ENCODE measurements at regions not wholly inside any gene's neighbourhood (a gene's known extent, or its start where the extent isn't known, plus 50 kb on each side); places are given as distances from the start of the nearest gene placed in this dataset.
A peak's percentile ranks its signal among the peaks of the same experiment; 100 is the strongest.

DNA sequence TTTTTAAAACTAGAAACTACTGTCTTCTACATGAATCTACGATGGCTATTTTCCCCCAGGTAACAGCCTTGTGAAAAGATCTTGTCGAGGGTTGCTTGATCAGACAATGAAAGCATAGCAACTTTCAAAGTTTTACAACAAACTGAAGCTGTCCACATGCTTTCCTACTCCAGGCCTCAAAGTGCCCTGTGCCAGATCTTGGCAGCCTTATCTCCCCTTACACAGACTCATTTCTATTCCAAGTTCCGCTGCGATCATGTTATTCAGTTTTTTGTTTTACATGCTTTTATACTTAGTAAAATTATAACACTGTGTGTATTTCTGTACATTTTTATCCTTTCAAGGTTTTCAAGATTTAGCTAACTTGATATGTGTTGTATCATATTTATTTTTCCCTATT lies 661.7 kb upstream of the SORCS1 start:
- no peak for DNase-seq (ENCODE audit: extremely low spot score)
- ChIA-PET POLR2A (no interaction called here), CTCF (no interaction called here)
- TF ChIP-seq FOXM1 (IDR thresholded peaks at IDR 0.05; ENCODE audit: borderline replicate concordance) (no peak), NFRKB (IDR thresholded peaks at IDR 0.05) (no peak)

DNA sequence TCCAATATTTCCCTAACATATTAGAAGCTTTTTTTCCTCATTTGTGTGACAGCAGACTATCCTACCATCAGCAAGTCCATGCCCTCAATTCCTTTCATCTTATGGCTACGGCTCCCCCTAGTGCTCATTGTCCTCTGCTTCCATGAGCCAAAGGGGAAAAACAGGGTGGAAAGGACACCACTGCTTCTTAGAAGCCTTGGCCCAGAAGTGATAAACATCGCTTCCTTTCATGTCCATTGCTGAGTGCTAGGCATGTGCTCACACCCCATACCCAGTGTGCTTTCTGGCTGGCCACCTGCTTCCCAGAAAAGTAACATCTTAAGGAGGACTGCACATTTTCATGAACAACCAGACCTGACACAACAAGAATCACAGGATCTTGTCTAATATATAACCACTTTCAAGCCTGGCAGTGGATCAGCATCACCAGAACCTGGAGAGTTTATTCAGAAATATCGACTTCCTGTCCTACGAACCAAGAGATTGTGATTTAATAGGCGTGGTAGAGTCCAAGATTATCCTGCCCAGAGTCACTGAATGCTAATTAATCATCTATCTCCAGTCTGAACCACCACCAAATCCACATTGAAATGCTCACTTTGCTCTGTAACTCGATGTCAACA lies 650.5 kb upstream of the SORCS1 start:
- ChIA-PET CTCF (interaction anchor here (0.8 to 1.0 kb wide), 2 partner anchors 273 to 1109 kb away, joined by 3 to 4 read pairs; no protein-coding TSS in a partner anchor), POLR2A (no interaction called here)
- DNase-seq (ENCODE audit: extremely low spot score): peak; percentile 63
- no peak for TF ChIP-seq BHLHE40 (IDR thresholded peaks at IDR 0.05; ENCODE audit: borderline replicate concordance)
- TF ChIP-seq, protein P1, sequence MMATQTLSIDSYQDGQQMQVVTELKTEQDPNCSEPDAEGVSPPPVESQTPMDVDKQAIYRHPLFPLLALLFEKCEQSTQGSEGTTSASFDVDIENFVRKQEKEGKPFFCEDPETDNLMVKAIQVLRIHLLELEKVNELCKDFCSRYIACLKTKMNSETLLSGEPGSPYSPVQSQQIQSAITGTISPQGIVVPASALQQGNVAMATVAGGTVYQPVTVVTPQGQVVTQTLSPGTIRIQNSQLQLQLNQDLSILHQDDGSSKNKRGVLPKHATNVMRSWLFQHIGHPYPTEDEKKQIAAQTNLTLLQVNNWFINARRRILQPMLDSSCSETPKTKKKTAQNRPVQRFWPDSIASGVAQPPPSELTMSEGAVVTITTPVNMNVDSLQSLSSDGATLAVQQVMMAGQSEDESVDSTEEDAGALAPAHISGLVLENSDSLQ (IDR thresholded peaks at IDR 0.05): no peak

DNA sequence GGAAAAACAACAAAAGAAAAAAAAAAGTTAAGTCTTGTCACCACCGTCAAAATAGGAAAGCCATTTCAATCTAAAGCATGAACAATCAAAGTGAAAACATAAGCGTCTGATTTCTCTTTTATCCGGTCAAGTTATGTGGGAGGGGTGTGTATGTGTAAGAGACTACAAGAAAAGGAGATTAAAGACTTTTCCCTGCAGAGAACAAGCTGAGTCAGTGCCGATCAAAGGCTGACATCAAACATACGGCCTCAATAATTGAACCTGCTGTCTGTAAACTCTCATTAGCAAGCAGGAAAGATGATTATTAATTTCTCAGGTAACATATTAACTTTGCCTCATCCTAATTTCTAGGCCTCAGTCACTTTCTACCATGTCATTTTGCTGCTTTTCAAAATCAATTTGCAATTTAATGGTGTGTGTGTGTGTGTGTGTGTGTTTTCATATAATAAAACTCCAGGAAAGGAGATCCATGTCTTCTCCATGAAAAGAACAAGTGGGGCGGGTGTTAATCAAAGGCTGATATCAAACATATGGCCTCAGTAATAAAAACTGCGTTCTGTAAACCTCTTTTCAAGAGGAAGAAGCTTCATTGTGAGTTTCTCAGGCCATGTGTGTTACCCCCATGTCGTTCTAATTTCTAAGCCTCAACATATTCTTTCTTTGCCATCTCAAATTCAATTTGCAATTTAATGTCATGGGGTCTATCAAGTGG lies 649.1 kb upstream of the SORCS1 start:
- ChIA-PET CTCF (no interaction called here), POLR2A (no interaction called here)
- no peak for DNase-seq (ENCODE audit: extremely low spot score)
- no peak for TF ChIP-seq NFRKB (IDR thresholded peaks at IDR 0.05)

DNA sequence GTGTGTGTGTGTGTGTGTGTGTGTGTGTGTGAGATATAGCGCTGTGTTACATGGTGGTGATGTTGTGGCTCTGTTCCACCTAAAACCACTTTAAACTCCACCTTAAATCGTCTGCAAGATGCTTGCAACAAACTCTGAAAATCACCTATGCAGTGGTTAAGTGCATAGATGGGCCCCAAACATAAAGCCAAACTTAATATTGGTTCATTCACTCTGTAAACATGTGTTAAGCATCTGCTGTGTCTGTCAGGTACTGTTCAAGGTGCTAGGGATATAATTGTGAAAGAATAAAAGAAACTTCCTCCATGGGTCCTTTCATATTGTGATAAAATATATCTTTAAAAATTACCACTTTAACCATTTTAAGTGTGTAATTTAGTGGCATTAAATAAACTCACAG lies 645.4 kb upstream of the SORCS1 start:
- CTCF ChIA-PET: no interaction called here
- TF ChIP-seq FOXK2 (IDR thresholded peaks at IDR 0.05) (no peak), HDGF (IDR thresholded peaks at IDR 0.05; ENCODE audit: borderline replicate concordance) (no peak), CTBP1 (IDR thresholded peaks at IDR 0.05; ENCODE audit: borderline replicate concordance) (no peak), ELF4 (IDR thresholded peaks at IDR 0.05) (no peak), ZNF384 (IDR thresholded peaks at IDR 0.05) (no peak)
- DNase-seq (ENCODE audit: extremely low spot score): no peak
- POLR2A ChIA-PET: no interaction called here

DNA sequence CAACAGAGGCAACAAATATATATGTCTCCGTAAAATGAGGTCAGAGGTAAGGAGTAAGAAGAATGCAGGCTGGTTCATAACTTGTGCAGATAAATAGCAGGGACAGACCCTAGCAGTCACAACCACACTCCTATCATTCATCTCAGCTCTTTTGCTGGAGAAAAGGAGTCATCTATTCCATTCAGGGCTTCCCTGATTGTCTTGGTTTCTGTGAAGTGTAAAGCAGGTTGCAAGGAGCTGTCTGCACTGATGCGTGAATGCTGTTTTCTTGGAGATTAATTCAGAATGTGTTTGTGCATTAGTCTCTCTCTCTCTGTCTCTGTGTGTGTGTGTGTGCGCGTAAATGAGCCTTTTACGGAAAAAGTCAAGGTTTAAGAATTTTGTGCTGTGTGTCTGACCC lies 643.3 kb upstream of the SORCS1 start:
- POLR2A ChIA-PET: no interaction called here
- CTCF ChIA-PET: no interaction called here
- no peak for TF ChIP-seq FOXA1 (IDR thresholded peaks at IDR 0.05)
- TF ChIP-seq ARNT (IDR thresholded peaks at IDR 0.05): no peak
- TF ChIP-seq, protein P1 (IDR thresholded peaks at IDR 0.05): no peak
- TF ChIP-seq SP1 (IDR thresholded peaks at IDR 0.05): no peak
- no peak for TF ChIP-seq L3MBTL2 (conservative IDR thresholded peaks at IDR 0.05)
- TF ChIP-seq FOXK2 (IDR thresholded peaks at IDR 0.05): no peak
- TF ChIP-seq CTBP1 (IDR thresholded peaks at IDR 0.05; ENCODE audit: borderline replicate concordance): no peak
- no peak for TF ChIP-seq BHLHE40 (IDR thresholded peaks at IDR 0.05; ENCODE audit: borderline replicate concordance)
- no peak for TF ChIP-seq LEF1 (IDR thresholded peaks at IDR 0.05; ENCODE audit: borderline replicate concordance)
- no peak for TF ChIP-seq TARDBP (IDR thresholded peaks at IDR 0.05)
- no peak for TF ChIP-seq SUZ12 (IDR thresholded peaks at IDR 0.05)
- TF ChIP-seq HDGF (IDR thresholded peaks at IDR 0.05; ENCODE audit: borderline replicate concordance): no peak
- TF ChIP-seq NFRKB (IDR thresholded peaks at IDR 0.05): no peak
- TF ChIP-seq ELF4 (IDR thresholded peaks at IDR 0.05): no peak
- no peak for TF ChIP-seq FOXM1 (IDR thresholded peaks at IDR 0.05; ENCODE audit: borderline replicate concordance)
- no peak for TF ChIP-seq ZNF384 (IDR thresholded peaks at IDR 0.05)
- no peak for DNase-seq (ENCODE audit: extremely low spot score)

DNA sequence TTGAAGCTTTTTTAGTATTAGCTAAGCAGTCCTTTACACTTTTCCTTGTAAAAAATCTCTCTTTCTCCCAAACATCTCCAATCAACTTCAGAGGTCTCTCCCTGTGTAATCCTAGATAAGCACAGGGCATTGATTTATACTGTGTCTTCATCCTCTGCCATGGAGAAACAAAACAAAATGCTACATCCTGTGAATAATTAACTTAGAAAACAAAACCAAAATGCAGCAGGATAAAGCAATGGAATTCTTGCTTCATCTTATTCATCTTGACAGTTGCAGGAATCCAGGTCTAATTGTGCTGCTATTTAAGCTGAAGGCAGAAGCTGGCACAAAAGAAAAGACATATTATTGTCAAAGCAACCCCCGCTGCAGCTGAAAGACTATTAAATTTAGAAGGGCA lies 641.5 kb upstream of the SORCS1 start:
- CTCF ChIA-PET: no interaction called here
- no peak for DNase-seq (ENCODE audit: extremely low spot score)
- TF ChIP-seq FOXM1 (IDR thresholded peaks at IDR 0.05; ENCODE audit: borderline replicate concordance) (no peak), L3MBTL2 (conservative IDR thresholded peaks at IDR 0.05) (no peak), SUZ12 (IDR thresholded peaks at IDR 0.05) (no peak)
- POLR2A ChIA-PET: no interaction called here

DNA sequence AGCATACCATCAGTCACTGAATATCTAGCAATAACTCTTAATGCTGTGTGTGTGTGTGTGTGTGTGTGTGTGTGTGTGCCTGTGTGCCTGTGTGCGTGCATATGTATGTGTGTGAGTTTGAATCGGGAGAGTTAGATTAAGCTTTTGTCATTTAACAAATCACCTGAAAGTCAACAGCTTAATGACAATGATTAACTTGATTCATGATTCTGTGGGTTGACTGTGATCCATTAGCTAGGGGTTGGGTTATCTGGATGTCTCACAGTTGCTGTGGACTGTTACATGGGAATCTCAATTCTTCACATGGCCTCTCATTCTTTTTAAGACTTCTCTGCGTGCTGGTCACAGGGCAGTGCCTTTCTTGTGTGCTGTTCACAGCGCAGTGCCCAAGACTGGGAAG lies 639.0 kb upstream of the SORCS1 start:
- TF ChIP-seq NFRKB (IDR thresholded peaks at IDR 0.05): no peak
- no peak for TF ChIP-seq SP1 (IDR thresholded peaks at IDR 0.05)
- TF ChIP-seq FOXM1 (IDR thresholded peaks at IDR 0.05; ENCODE audit: borderline replicate concordance): no peak
- TF ChIP-seq HDGF (IDR thresholded peaks at IDR 0.05; ENCODE audit: borderline replicate concordance): no peak
- no peak for TF ChIP-seq ELF4 (IDR thresholded peaks at IDR 0.05)
- no peak for TF ChIP-seq BHLHE40 (IDR thresholded peaks at IDR 0.05; ENCODE audit: borderline replicate concordance)
- TF ChIP-seq CTBP1 (IDR thresholded peaks at IDR 0.05; ENCODE audit: borderline replicate concordance): no peak
- no peak for TF ChIP-seq ARNT (IDR thresholded peaks at IDR 0.05)
- no peak for TF ChIP-seq TARDBP (IDR thresholded peaks at IDR 0.05)
- no peak for TF ChIP-seq SUZ12 (IDR thresholded peaks at IDR 0.05)
- TF ChIP-seq FOXK2 (IDR thresholded peaks at IDR 0.05): no peak
- TF ChIP-seq FOXA1 (IDR thresholded peaks at IDR 0.05): no peak
- TF ChIP-seq, protein P1 (IDR thresholded peaks at IDR 0.05): no peak
- TF ChIP-seq L3MBTL2 (conservative IDR thresholded peaks at IDR 0.05): no peak
- no peak for TF ChIP-seq ZNF384 (IDR thresholded peaks at IDR 0.05)
- no peak for TF ChIP-seq LEF1 (IDR thresholded peaks at IDR 0.05; ENCODE audit: borderline replicate concordance)
- POLR2A ChIA-PET: no interaction called here
- DNase-seq (ENCODE audit: extremely low spot score): no peak
- CTCF ChIA-PET: no interaction called here

All from HEK293T (cell line).